Neural cell (in vitro differentiated cells): ENCODE measurements at regions not wholly inside any gene's neighbourhood (a gene's known extent, or its start where the extent isn't known, plus 50 kb on each side); places are given as distances from the start of the nearest gene placed in this dataset.

Source experiments
- H2AFZ ChIP-seq: fragments of 200-600, 300-800 bp; sonication (generic), shearing (Covaris generic); 2 replicates; pipeline ENCODE4 v1.6.0; 2014; ENCODE audit warnings: low read depth, mild to moderate bottlenecking, antibody characterized with exemption, low read length, moderate library complexity
- H3F3A ChIP-seq: fragments of 200-600 bp; shearing (Covaris generic); 2 replicates; pipeline ENCODE4 v1.6.1; 2016; ENCODE audit warnings: mild to moderate bottlenecking, moderate library complexity, mixed read lengths, antibody characterized with exemption, low read length; ENCODE audit not compliant: insufficient read depth, poor library complexity, severe bottlenecking
- H3K27ac ChIP-seq: fragments of 200-600, 300-800 bp; sonication (generic), shearing (Covaris generic); 2 replicates; pipeline ENCODE4 v1.5.1; 2014; ENCODE audit warnings: mild to moderate bottlenecking, low read length, moderate library complexity
- H3K27me3 ChIP-seq: fragments of 300-800, 200-600 bp; sonication (generic), shearing (Covaris generic); 2 replicates; pipeline ENCODE4 v1.6.0; 2014; ENCODE audit warnings: mild to moderate bottlenecking, low read depth, low read length, moderate library complexity; ENCODE audit not compliant: insufficient read depth
- H3K36me3 ChIP-seq: fragments of 300-800, 200-600 bp; sonication (generic), shearing (Covaris generic); 2 replicates; pipeline ENCODE4 v1.5.1; 2014; ENCODE audit warnings: mild to moderate bottlenecking, antibody characterized with exemption, low read length, moderate library complexity; ENCODE audit not compliant: insufficient read depth
- H3K4me2 ChIP-seq: fragments of 300-800, 200-600 bp; sonication (generic), shearing (Covaris generic); 2 replicates; pipeline ENCODE4 v1.6.0; 2014; ENCODE audit warnings: mild to moderate bottlenecking, low read length
- H3K4me3 ChIP-seq: fragments of 300-800, 200-600 bp; sonication (generic), shearing (Covaris generic); 2 replicates; pipeline ENCODE4 v1.5.1; 2014; ENCODE audit warnings: mild to moderate bottlenecking, low read length, moderate library complexity
- H3K79me2 ChIP-seq: fragments of 200-600 bp; shearing (Covaris generic); replicated peaks from 2 replicates; pipeline ENCODE4 v1.6.0; 2014; ENCODE audit warnings: mild to moderate bottlenecking, low read length, moderate library complexity; ENCODE audit not compliant: insufficient read depth
- H3K9ac ChIP-seq: fragments of 300-800, 200-600 bp; sonication (generic), shearing (Covaris generic); 2 replicates; pipeline ENCODE4 v1.6.1; 2016; ENCODE audit warnings: mild to moderate bottlenecking, low read length, mixed read lengths
- H3K9me2 ChIP-seq: fragments of 200-600 bp; shearing (Covaris generic); 2 replicates; pipeline ENCODE4 v1.6.1; 2016; ENCODE audit warnings: mild to moderate bottlenecking, low read length, mixed read lengths; ENCODE audit not compliant: insufficient read depth
- H3K9me3 ChIP-seq: fragments of 200-600, 300-800 bp; sonication (generic), shearing (Covaris generic); 2 replicates; pipeline ENCODE4 v1.6.1; 2016; ENCODE audit warnings: mild to moderate bottlenecking, mixed run types, low read length, moderate library complexity, mixed read lengths
- H4K20me1 ChIP-seq: fragments of 200-600 bp; shearing (Covaris generic); 2 replicates; pipeline ENCODE4 v1.6.1; 2016; ENCODE audit warnings: mild to moderate bottlenecking, mixed run types; ENCODE audit not compliant: insufficient read depth
- EP300 ChIP-seq: fragments of 450-650 bp; conservative IDR thresholded peaks from 2 replicates; pipeline ENCODE4 v1.6.1; 2014; ENCODE audit warnings: antibody characterized with exemption, mild to moderate bottlenecking, moderate library complexity; ENCODE audit not compliant: poor library complexity, severe bottlenecking
- EZH2 ChIP-seq: fragments of 200-600, 300-800 bp; shearing (Covaris generic), sonication (generic); IDR thresholded peaks from 2 replicates; pipeline ENCODE4 v1.6.1; 2014; ENCODE audit warnings: antibody characterized with exemption, low read length, borderline replicate concordance, mild to moderate bottlenecking; ENCODE audit not compliant: insufficient read depth, poor library complexity, severe bottlenecking
- MXI1 ChIP-seq: fragments of 450-650 bp; conservative IDR thresholded peaks from 2 replicates; pipeline ENCODE4 v1.6.1; 2014; ENCODE audit warnings: antibody characterized with exemption, mild to moderate bottlenecking; ENCODE audit not compliant: poor library complexity, severe bottlenecking
- POLR2AphosphoS5 ChIP-seq: IDR thresholded peaks from 2 replicates; pipeline ENCODE4 v1.6.1; 2012
- RAD21 ChIP-seq: fragments of 450-650 bp; conservative IDR thresholded peaks from 2 replicates; pipeline ENCODE4 v1.6.1; 2014; ENCODE audit warnings: antibody characterized with exemption, mild to moderate bottlenecking, moderate library complexity
- REST ChIP-seq: IDR thresholded peaks from 2 replicates; pipeline ENCODE4 v1.6.1; 2012; ENCODE audit warnings: borderline replicate concordance
- SMC3 ChIP-seq: fragments of 450-650 bp; conservative IDR thresholded peaks from 2 replicates; pipeline ENCODE4 v1.6.1; 2014; ENCODE audit warnings: antibody characterized with exemption, mild to moderate bottlenecking, moderate library complexity; ENCODE audit not compliant: poor library complexity
- TAF1 ChIP-seq: IDR thresholded peaks from 2 replicates; pipeline ENCODE4 v1.6.1; 2012; ENCODE audit warnings: low read depth
- TF ChIP-seq, protein P1 (sequence below): fragments of 450-650 bp; IDR thresholded peaks from 2 replicates; pipeline ENCODE4 v1.5.1; 2014; ENCODE audit warnings: antibody characterized with exemption, mild to moderate bottlenecking, moderate library complexity; ENCODE audit not compliant: poor library complexity, severe bottlenecking

DNA sequence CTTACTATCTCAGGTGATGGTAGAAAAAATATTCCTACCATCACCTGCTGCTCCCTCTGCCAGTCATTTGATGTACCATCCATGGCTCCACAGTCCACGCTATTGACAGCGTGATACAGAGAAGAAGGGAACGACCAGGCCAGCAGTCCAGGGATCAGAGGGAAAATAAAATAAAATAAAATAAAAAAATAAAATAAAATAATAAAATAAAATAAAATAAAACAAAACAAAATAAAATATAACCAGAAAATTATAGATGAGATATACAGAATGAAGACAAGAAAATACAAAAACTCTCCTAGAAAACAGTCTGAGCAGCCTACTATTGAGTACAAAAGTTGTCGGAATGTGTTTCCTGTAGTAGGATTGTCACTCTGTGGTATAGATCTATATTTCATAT is 619.4 kb upstream of the TMPRSS15 start:
- no peak overlapping the region for H2AFZ ChIP-seq
- no peak for TF ChIP-seq MXI1
- no peak for TF ChIP-seq POLR2AphosphoS5
- TF ChIP-seq, protein P1, sequence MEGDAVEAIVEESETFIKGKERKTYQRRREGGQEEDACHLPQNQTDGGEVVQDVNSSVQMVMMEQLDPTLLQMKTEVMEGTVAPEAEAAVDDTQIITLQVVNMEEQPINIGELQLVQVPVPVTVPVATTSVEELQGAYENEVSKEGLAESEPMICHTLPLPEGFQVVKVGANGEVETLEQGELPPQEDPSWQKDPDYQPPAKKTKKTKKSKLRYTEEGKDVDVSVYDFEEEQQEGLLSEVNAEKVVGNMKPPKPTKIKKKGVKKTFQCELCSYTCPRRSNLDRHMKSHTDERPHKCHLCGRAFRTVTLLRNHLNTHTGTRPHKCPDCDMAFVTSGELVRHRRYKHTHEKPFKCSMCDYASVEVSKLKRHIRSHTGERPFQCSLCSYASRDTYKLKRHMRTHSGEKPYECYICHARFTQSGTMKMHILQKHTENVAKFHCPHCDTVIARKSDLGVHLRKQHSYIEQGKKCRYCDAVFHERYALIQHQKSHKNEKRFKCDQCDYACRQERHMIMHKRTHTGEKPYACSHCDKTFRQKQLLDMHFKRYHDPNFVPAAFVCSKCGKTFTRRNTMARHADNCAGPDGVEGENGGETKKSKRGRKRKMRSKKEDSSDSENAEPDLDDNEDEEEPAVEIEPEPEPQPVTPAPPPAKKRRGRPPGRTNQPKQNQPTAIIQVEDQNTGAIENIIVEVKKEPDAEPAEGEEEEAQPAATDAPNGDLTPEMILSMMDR = no peak
- no peak for TF ChIP-seq REST
- no peak for TF ChIP-seq SMC3
- no peak for TF ChIP-seq EZH2
- TF ChIP-seq TAF1 = no peak
- no peak for TF ChIP-seq RAD21
- TF ChIP-seq EP300 = no peak
- H4K20me1 ChIP-seq = no peaks in the 10 kb centered on the region
- H3K27ac ChIP-seq = no peak overlapping the region
- H3K4me2 ChIP-seq = no peak overlapping the region
- no peaks in the 10 kb centered on the region for H3K27me3 ChIP-seq
- H3F3A ChIP-seq = no peaks in the 10 kb centered on the region
- no peaks in the 10 kb centered on the region for H3K9me2 ChIP-seq
- no peaks in the 10 kb centered on the region for H3K36me3 ChIP-seq
- H3K9me3 ChIP-seq = no peaks in the 10 kb centered on the region
- H3K4me3 ChIP-seq = no peak overlapping the region
- no peak overlapping the region for H3K9ac ChIP-seq
- no peaks in the 10 kb centered on the region for H3K79me2 ChIP-seq

- H3K79me2 ChIP-seq = no peaks in the 10 kb centered on the region
- H4K20me1 ChIP-seq = no peaks in the 10 kb centered on the region
- H3K27me3 ChIP-seq = no peaks in the 10 kb centered on the region
- H3K4me3 ChIP-seq = no peak overlapping the region
- no peak overlapping the region for H3K4me2 ChIP-seq
- H3K9me2 ChIP-seq = no peaks in the 10 kb centered on the region
- H2AFZ ChIP-seq = no peak overlapping the region
- no peaks in the 10 kb centered on the region for H3K36me3 ChIP-seq
- no peak overlapping the region for H3K27ac ChIP-seq
- TF ChIP-seq POLR2AphosphoS5 (no peak), REST (no peak), SMC3 (no peak)
- TF ChIP-seq, protein P1 = no peak
- H3K9ac ChIP-seq = no peak overlapping the region
- no peaks in the 10 kb centered on the region for H3F3A ChIP-seq
- no peaks in the 10 kb centered on the region for H3K9me3 ChIP-seq
These were observed 623.3 kb upstream of the TMPRSS15 start for GRCh38 chr21:19026911-19027310.
